PFSK-1 (cell line): ENCODE measurements at regions not wholly inside any gene's neighbourhood (a gene's known extent, or its start where the extent isn't known, plus 50 kb on each side); places are given as distances from the start of the nearest gene placed in this dataset.

Experiments used
- FOXP2 ChIP-seq: optimal IDR thresholded peaks from 2 replicates; pipeline ENCODE3; 2011; ENCODE audit warnings: borderline replicate concordance, control low read depth, inconsistent platforms; ENCODE audit not compliant: insufficient read depth; ENCODE audit errors: extremely low read length, extremely low read depth
- POLR2AphosphoS5 ChIP-seq: IDR thresholded peaks from 2 replicates; pipeline ENCODE4 v1.6.1; 2012; ENCODE audit warnings: low read depth, mild to moderate bottlenecking, control low read depth, low read length, moderate library complexity
- REST ChIP-seq, 2 experiments: IDR thresholded peaks; 2 replicates each; pipeline versions ENCODE4 v1.6.1 to v1.8.0; 2011 to 2012; ENCODE audit warnings: low read depth in 2 of 2, low read length in 2 of 2, control low read depth in 1 of 2, inconsistent platforms in 1 of 2, mild to moderate bottlenecking in 1 of 2, moderate library complexity in 1 of 2; ENCODE audit not compliant: insufficient read depth in 1 of 2
- SIN3A ChIP-seq: IDR thresholded peaks from 2 replicates; pipeline ENCODE4 v1.6.1; 2012; ENCODE audit warnings: mild to moderate bottlenecking, low read length, moderate library complexity, borderline replicate concordance; ENCODE audit not compliant: insufficient read depth
- TAF1 ChIP-seq: IDR thresholded peaks from 2 replicates; pipeline ENCODE4 v1.6.1; 2012; ENCODE audit warnings: low read length, control low read depth, borderline replicate concordance; ENCODE audit not compliant: insufficient read depth

- TF ChIP-seq POLR2AphosphoS5 = no peak
- TF ChIP-seq TAF1 = no peak
- TF ChIP-seq REST (IDR thresholded peaks at IDR 0.05; ENCODE audit: insufficient read depth in 1 of 2, low read depth in 2 of 2, low read length in 2 of 2) = no peak
- TF ChIP-seq SIN3A = no peak
- no peak for TF ChIP-seq FOXP2
These were observed 87.1 kb upstream of the CPLX2 start for GRCh38 chr5:175784230-175784629.
